Cardiac fibroblast (primary cell): ENCODE measurements at regions not wholly inside any gene's neighbourhood (a gene's known extent, or its start where the extent isn't known, plus 50 kb on each side); places are given as distances from the start of the nearest gene placed in this dataset.

Source experiments
- DNase-seq, 2 donors: peaks; one replicate each; pipeline versions ENCODE4 v3.0.0 to v3.0.0-alpha.2; 2010; ENCODE audit warnings: low read depth in 2 of 2
- H3K4me3 ChIP-seq, 2 donors: replicated peaks in 1 of 2; 1 replicate in 1 of 2; 2 replicates in 1 of 2; pipeline ENCODE4 v1.5.1; 2011; ENCODE audit warnings: low read depth in 2 of 2, low read length in 2 of 2, mild to moderate bottlenecking in 2 of 2, moderate library complexity in 1 of 2
- CTCF ChIP-seq: IDR thresholded peaks from one replicate; pipeline ENCODE4 v1.5.1; 2011; ENCODE audit warnings: low read depth, mild to moderate bottlenecking, low read length, inconsistent platforms

GRCh38 chr1:186575348-186575747 lies 104.9 kb downstream of the PTGS2 start:
- H3K4me3 ChIP-seq = no peak overlapping the region
- DNase-seq = peak; percentile 47 to 91
- TF ChIP-seq CTCF = no peak

DNA sequence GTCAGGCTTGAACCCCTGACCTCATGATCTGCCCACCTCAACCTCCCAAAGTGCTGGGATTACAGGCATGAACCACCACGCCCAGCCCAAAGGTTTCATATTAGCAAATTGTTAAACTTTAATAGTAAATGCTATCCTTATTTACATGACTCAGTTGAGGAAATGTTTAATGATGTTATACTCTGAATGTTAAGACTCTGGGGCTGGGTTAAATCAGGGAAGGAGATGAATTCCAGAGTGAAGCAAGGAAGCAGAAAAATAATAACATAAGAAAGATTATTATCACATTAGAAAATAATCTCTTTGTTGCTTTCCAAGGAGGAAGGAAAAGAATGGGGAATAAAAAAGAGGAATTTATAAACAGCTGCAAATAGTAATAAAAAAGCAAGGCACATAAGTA lies 105.3 kb downstream of the PTGS2 start:
- no peak for DNase-seq
- TF ChIP-seq CTCF = no peak
- no peak overlapping the region for H3K4me3 ChIP-seq

- no peak for DNase-seq
- TF ChIP-seq CTCF = no peak
- no peak overlapping the region for H3K4me3 ChIP-seq
Observed at GRCh38 chr1:186572509-186572908, 107.7 kb downstream of the PTGS2 start.

GRCh38 chr1:186571771-186572170 lies 108.5 kb downstream of the PTGS2 start:
- no peak for DNase-seq
- H3K4me3 ChIP-seq = no peak overlapping the region
- TF ChIP-seq CTCF = no peak

DNA sequence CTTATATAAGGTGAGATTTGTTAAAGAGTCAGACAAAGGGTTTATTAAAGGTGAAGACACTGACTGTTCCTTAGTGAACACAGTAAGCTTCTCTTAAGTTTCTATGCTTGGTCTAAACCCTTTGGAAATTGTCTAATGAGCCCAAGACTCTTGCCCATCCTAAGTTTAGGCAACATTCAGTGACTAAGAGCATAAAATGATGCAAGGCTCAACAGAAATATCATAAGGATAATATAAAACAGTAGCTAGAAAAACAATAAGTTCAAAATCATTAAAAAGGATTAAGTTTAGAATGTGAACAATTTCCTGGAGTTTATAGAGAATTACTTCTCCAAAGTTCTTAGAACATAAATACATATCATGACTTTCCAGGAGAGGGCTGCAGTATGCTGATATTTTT lies 108.9 kb upstream of the PDC start:
- H3K4me3 ChIP-seq = no peak overlapping the region
- peak in 1 of 2 donors; percentile 20 for DNase-seq
- TF ChIP-seq CTCF = no peak

- no peak for TF ChIP-seq CTCF
- H3K4me3 ChIP-seq = no peak overlapping the region
- no peak for DNase-seq
Observed at GRCh38 chr1:186568221-186568620, 107.3 kb upstream of the PDC start.

DNA sequence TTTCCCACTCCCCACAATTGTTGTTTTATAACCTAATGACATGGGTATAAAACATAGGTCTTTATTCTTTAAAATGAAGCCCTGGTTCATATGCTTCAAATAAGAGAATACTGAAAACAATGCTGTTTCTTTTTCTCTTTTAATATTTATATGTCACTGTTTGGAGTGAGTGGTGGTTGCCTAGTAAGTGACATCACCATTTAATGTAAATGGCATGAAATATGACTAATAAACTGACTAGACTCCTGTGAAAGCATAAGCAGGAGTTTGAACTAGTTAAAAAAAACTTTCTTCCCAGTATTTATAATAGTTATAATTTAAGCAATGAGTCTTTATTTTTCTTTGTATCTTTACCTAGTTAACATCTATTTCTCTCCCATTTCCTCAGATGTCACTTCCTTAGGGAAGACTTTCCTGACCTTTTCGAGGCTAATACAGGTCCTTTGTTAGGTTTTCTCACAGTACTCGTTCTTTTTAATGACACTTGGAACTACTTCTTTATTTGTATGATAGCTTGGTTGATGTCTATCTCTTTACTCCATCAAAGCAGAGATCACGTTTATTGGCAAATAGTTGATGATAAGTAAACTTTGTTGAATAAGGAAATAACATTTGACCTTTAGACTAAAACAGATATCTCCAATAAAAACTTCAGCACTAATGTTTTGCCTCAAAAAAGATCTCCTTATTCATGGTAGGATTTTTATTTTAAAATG lies 105.4 kb upstream of the PDC start:
- peak in 1 of 2 donors; percentile 71 for DNase-seq
- no peak for TF ChIP-seq CTCF
- H3K4me3 ChIP-seq = no peak overlapping the region
